Calu3 (cell line): ENCODE measurements at regions not wholly inside any gene's neighbourhood (a gene's known extent, or its start where the extent isn't known, plus 50 kb on each side); places are given as distances from the start of the nearest gene placed in this dataset.

Experiments used
- BruUV-seq: library from RNA; stranded (reverse); fragments of 400-500 nt; replicated peaks from 2 replicates; lab custom pipeline; 2021; lab: Mats Ljungman, UMichigan
- CTCF ChIA-PET: fragments of 300-600 bp; sonication (Branson Sonifier 250); formaldehyde crosslinking; loops from one replicate; lab custom pipeline; 2022; ENCODE audit warnings: antibody characterized with exemption; lab: Charles Lee
- DNase-seq: peaks from one replicate; pipeline ENCODE4 v3.0.0; 2022
- H3K27ac Mint-ChIP-seq: one replicate; pipeline ENCODE4 v1.8.0; 2022; ENCODE audit warnings: mixed read lengths; ENCODE audit not compliant: unreplicated experiment
- H3K27me3 Mint-ChIP-seq: one replicate; pipeline ENCODE4 v1.8.0; 2022; ENCODE audit warnings: mixed read lengths; ENCODE audit not compliant: unreplicated experiment
- H3K36me3 Mint-ChIP-seq: one replicate; pipeline ENCODE4 v1.8.0; 2022; ENCODE audit warnings: mild to moderate bottlenecking, moderate library complexity, mixed read lengths; ENCODE audit not compliant: insufficient read depth, unreplicated experiment
- H3K4me1 Mint-ChIP-seq: one replicate; pipeline ENCODE4 v1.8.0; 2022; ENCODE audit warnings: mild to moderate bottlenecking, low read depth, mixed read lengths; ENCODE audit not compliant: unreplicated experiment
- H3K4me3 Mint-ChIP-seq: one replicate; pipeline ENCODE4 v1.8.0; 2022; ENCODE audit warnings: mild to moderate bottlenecking, low read depth, moderate library complexity, mixed read lengths; ENCODE audit not compliant: unreplicated experiment
- H3K9me3 Mint-ChIP-seq: one replicate; pipeline ENCODE4 v1.8.0; 2022; ENCODE audit warnings: low read depth, mixed read lengths; ENCODE audit not compliant: unreplicated experiment
- intact Hi-C: fragments of 100-400 bp; cut with micrococcal nuclease; formaldehyde crosslinking; loops from one replicate; pipeline ENCODE4 v1.10.0; 2022; ENCODE audit not compliant: unreplicated experiment
- TF ChIP-seq, protein P1 (sequence below): fragments of 200-600 bp; IDR thresholded peaks from one replicate; pipeline ENCODE4 v1.8.0; 2022; ENCODE audit warnings: antibody characterized with exemption; ENCODE audit not compliant: unreplicated experiment

DNA sequence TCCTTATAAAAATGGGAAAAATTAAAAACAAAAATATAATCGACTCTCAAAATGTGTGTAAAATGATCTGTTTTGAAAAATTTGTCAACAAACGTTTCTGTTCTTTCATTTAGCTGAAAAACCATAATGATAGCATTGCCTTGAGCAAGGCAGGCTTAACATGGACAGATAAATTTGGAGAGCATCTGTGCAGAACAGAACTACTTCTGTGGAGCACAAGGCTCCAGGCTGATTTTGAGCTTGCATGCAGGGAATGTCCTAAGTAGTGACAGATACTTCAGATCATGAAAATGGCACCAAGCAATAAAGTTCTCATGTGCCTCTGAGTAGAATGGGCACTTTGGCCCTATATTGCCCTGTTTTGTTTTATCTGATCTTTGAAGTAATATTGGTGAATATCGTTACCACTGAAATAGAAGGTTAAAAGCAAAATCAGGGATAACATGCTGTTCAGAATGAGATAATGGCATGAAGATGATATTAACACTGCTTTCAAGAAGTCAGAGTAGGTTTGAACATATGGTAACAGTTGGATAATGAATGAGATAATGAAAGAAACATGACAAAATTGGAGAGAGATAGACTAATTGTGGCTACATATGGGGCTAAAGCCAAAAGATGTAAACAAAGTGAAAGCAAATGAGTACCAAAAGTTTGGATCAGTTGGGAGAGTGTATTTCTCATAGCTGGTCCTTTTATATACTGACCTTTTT, 730.5 kb upstream of the CCDC179 start:
- no peaks in the 10 kb centered on the region for H3K36me3 Mint-ChIP-seq
- BruUV-seq, result no TSS peak
- H3K27me3 Mint-ChIP-seq, result no peaks in the 10 kb centered on the region
- no peak overlapping the region for H3K27ac Mint-ChIP-seq
- intact Hi-C loops, result no loop called here
- H3K4me3 Mint-ChIP-seq, result no peak overlapping the region
- no peaks in the 10 kb centered on the region for H3K9me3 Mint-ChIP-seq
- CTCF ChIA-PET, result no interaction called here
- TF ChIP-seq, protein P1, sequence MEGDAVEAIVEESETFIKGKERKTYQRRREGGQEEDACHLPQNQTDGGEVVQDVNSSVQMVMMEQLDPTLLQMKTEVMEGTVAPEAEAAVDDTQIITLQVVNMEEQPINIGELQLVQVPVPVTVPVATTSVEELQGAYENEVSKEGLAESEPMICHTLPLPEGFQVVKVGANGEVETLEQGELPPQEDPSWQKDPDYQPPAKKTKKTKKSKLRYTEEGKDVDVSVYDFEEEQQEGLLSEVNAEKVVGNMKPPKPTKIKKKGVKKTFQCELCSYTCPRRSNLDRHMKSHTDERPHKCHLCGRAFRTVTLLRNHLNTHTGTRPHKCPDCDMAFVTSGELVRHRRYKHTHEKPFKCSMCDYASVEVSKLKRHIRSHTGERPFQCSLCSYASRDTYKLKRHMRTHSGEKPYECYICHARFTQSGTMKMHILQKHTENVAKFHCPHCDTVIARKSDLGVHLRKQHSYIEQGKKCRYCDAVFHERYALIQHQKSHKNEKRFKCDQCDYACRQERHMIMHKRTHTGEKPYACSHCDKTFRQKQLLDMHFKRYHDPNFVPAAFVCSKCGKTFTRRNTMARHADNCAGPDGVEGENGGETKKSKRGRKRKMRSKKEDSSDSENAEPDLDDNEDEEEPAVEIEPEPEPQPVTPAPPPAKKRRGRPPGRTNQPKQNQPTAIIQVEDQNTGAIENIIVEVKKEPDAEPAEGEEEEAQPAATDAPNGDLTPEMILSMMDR, result no peak
- H3K4me1 Mint-ChIP-seq, result no peaks in the 10 kb centered on the region
- no peak for DNase-seq

DNA sequence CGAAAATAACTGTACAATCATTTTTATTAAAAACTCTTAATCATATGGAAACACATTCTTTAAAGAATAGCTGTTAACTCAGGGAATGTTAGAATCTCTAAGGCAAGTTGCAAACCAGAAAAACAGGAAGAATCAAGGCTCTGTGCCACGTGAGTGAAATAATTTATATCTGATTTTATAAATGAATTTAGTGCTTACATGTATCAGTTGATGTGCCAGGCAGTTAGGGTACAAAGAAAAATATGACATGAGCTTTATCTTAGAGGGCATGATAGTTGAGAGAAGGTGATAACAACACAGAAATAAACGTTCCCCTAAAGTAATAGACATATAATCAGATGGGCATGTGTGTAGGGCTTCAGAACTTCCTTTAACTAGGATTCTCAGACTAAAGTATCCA, 734.5 kb upstream of the CCDC179 start:
- Mint-ChIP-seq H3K36me3 (no peaks in the 10 kb centered on the region), H3K4me3 (no peak overlapping the region), H3K27ac (no peak overlapping the region), H3K27me3 (no peaks in the 10 kb centered on the region), H3K4me1 (no peaks in the 10 kb centered on the region), H3K9me3 (no peaks in the 10 kb centered on the region)
- no TSS peak for BruUV-seq
- DNase-seq, result no peak
- CTCF ChIA-PET, result no interaction called here
- TF ChIP-seq, protein P1, result no peak
- intact Hi-C loops, result no loop called here

DNA sequence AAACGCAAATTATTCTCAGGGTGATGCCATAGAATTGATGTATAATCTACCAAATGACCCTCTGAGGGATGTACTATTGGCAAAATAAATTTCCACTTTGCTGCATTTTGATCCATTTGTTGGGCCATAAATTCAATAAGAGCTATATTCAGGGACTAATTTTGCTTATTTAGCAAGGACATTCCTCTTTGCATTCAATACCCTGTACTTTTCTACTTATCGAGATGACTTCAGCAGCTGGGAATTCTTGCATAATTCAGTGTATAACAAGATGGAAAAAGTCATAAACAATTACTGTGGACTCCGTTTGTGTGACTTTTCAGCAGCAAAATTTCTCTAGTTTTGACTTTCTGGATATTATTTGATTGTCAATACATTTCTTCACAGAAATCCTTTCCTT, 744.7 kb upstream of the CCDC179 start:
- Mint-ChIP-seq H3K27ac (no peak overlapping the region), H3K9me3 (no peaks in the 10 kb centered on the region), H3K4me3 (no peak overlapping the region), H3K36me3 (no peaks in the 10 kb centered on the region), H3K4me1 (no peaks in the 10 kb centered on the region), H3K27me3 (no peaks in the 10 kb centered on the region)
- CTCF ChIA-PET, result no interaction called here
- TF ChIP-seq, protein P1, result no peak
- no TSS peak for BruUV-seq
- no peak for DNase-seq
- intact Hi-C loops, result no loop called here

DNA sequence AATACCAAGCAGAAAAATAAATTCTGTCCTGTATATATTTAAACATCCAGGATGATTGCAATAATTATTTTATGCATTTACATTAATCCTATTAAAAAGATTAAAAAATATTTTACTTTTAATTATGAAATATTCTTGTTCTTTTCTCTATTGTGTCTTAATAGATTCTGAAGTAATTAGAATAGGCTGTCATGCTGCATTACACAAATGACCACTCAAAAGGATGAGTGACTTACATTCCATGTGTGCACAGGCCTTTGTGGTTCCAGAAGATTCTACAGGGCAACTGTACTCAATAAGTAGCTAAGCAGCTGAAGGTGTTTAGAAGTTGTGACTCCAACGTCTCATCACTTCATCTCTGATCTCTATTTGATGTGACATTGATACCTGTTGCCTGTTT, 745.9 kb upstream of the CCDC179 start:
- no peak overlapping the region for H3K27ac Mint-ChIP-seq
- H3K27me3 Mint-ChIP-seq, result no peaks in the 10 kb centered on the region
- no peaks in the 10 kb centered on the region for H3K36me3 Mint-ChIP-seq
- no peaks in the 10 kb centered on the region for H3K4me1 Mint-ChIP-seq
- DNase-seq, result no peak
- no TSS peak for BruUV-seq
- TF ChIP-seq, protein P1, result no peak
- no peak overlapping the region for H3K4me3 Mint-ChIP-seq
- intact Hi-C loops, result no loop called here
- H3K9me3 Mint-ChIP-seq, result no peaks in the 10 kb centered on the region
- CTCF ChIA-PET, result no interaction called here
